ENCODE measurements at regions not wholly inside any gene's neighbourhood (a gene's known extent, or its start where the extent isn't known, plus 50 kb on each side); places are given as distances from the start of the nearest gene placed in this dataset.

DNA sequence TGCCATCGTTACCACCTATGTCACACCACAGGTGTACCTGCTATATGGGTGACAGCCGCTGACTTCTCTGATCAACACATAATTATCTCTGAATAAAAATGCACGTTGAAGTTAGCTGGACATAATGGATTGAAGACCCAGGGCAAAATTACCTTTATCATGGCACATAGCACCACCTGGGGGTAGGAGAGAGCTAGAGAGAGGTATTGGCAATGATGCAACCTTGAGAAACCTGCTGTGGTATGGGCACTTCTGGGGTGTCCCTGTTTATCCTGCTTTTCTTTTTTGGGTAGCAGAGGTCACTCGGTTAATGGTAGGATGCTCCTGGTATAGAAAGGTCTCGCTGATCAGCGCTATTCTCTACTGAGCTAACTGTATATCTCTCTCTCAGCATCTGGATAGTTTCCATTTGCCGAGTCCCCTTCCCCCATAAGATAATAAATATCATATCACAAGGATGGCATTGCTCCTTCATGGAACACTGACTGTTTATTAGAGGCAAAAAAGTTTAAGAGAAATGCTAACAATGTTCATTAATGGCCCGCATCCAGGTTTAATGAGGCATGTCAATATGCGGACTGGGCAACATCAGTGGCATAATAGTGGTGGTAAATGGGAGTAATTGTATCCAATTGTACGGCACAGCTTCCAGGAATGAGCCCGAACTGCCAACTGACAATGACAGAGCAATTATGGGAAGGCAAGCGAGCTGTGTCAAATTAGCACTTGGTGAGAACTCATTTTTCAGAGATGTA, 323.1 kb downstream of the TFEC start:
- DNase-seq, result peak; percentile 70

- DNase-seq, result no peak
Measured at GRCh38 chr7:115704884-115705283, 325.7 kb downstream of the TFEC start.

DNA sequence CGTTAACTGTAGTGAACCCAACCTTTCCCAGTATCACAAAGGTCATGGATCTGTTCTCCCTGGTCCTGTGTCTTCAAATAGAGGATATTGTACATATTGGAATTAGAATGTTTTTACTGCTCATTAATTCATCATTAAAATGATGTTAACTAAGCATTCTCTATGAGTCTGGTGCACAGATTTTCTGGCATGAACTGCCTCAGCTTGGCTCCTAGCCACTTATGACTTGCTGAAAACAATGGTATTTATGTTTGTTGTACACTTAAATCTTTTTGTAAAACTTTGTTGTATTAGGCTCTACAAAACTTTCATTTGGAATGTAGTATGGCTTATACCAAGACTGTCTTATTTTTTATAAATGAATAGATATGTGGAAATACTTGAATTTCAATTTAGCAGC, 329.4 kb downstream of the TFEC start:
- no peak for DNase-seq

DNA sequence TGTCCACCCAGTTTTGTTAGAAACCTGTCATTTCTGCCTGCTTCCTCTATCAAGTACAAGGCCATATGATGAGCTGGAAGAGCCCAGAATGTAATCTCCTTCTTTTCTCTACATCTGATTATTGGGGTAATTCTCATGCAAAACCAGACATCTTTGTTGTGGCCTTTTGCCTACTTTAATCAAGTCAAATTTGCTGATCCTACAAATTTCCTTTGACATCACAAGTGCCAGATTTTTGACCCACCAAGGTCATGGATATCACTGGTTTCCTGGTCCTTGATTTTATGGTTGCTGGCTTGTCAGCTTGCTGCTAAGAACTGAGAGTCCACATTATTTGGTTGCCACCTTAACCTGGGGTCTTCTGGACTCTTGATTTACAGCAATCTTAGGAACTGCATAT, 336.1 kb downstream of the TFEC start:
- DNase-seq, result no peak

DNA sequence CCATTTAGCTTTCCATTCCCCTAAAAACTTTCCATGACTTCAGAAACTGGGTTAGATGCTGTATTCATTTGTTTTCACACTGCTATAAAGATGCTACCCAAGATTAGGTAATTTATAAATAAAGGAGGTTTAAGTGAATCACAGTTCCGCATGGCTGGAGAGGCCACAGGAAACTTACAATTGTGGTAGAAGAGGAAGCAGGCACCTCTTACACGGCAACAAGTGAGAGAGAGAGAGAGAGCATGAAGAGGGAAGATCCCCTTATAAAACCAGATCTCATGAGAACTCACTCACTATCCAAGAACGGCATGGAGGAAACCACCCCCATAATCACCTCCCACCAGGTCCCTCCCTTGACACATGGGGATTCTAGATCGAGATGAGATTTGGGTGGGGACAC, 336.8 kb downstream of the TFEC start:
- no peak for DNase-seq

DNA sequence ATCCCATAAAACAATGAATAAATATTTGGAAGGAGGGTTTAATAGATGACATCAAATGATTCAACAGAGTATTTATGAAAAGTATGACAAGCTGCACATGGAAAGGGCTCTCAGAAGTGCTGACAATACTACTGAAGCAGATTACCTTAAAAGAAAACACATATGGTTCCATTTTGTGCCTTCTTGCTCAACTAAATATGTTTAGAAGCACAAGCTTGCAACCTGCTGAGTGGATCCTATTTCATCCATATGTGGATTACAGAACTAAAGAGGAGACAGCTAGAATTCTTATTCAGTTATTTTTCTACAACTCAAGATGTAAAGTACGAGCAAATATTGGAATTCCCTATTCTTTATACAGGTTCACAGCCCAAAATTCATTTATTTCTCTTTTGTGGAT, 340.6 kb downstream of the TFEC start:
- no peak for DNase-seq

- no peak for DNase-seq
Measured at GRCh38 chr7:115683093-115683492, 347.5 kb downstream of the TFEC start.

DNA sequence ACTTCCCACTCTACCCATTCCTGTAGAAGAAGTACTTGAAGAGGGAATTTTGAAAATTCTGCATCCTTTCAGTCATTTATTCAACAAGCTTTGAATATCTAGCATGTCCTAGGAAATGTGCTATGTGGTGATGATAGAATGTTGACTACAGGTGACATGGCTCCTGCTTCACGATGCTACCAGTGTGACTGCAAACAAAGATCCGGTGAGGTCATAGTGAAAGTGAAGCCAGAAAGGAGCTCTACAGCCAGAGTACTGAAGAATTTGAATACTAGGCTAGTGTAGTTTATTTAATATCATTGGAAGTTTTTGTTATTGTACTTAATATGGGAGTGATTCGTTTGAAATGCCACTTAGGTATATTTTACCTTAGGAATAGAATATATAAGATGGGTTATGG, 348.1 kb downstream of the TFEC start:
- no peak for DNase-seq

DNA sequence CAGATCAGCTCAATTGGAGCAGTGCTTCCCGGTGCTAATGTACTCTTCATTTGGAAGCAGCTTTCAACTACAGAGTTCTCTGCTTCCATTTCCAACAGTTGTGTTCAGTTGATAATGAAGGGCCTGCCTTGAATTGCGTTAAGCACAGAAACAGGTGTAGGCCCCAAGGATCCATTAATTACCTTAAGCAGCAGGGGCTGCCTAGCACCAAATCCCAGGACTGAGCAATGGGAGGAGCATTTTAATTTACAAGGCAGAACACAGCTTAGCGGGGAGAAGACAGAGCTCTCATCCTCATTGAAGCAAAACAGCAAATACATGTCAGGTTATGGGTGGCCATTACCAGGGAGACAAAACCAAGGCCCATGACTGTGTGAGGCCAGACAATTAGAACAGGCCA, 349.6 kb downstream of the TFEC start:
- no peak for DNase-seq

DNA sequence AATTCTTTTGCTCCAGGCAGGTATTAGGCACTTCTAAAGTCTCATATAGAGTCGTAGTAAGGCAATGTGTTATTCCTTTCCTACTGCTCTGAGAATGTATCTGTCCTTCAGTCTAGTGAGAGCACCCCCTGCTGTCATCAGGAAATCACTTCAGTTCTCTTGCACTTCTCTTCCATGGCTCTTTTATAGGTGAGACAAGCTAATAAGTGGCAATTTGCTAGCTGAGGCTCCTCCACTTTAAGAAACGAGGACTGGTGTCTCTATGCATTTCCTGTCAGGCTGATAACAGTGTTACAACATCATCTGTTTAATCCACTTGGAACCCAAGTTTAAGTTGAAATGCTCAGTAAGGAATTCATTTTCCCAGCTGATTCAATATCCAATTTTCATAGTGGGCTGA, 350.6 kb downstream of the TFEC start:
- no peak for DNase-seq

GRCh38 chr7:115679423-115679822, 351.1 kb downstream of the TFEC start:
- no peak for DNase-seq

DNA sequence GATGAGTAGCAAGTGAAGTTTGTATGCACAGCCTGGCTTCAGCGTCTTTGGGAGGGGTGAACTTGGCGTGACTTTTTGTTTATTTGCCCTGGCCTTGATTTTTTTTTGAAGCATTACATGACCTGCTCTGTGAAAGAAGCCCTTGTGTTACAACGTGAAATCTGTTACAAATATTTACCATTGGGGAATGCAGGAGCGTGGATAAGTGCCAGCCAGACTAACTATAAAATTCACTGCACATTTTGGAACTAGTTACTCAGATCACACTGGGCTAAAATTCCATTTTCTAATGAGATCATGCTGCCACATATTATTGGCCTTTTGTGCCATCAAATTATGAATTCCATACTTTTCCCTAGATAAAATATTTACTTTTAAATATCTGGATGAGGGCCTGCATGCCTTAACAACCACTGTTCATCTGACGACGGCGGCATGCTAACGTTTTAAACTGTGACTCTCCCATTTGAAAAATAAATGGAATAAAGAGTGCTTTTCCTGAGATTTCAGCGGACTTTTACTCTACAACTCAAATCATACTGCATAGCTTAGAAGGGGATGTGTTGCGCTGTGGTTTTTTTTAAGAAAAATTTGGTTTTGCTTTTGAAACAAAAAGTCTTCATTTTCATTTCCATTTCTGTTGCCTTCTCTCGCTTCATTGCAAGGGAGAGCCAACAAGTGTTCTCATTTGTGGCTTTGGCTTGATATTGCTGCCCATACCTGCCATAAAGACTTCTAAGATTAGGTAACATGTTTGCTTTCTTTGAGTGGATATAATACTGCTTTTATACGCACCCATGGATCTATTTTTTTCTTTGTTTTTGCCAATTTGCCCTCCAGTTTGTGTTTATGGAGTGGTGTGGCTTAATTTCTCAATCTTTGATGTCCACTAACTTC, 352.2 kb downstream of the TFEC start:
- peak; percentile 6 for DNase-seq

GRCh38 chr7:115676707-115677106, 353.9 kb downstream of the TFEC start:
- DNase-seq, result no peak

GRCh38 chr7:115676080-115676479, 354.5 kb downstream of the TFEC start:
- DNase-seq, result no peak

GRCh38 chr7:115674467-115675024, 356.0 kb downstream of the TFEC start:
- DNase-seq, result no peak

- DNase-seq, result no peak
Measured at GRCh38 chr7:115672024-115672423, 358.5 kb downstream of the TFEC start.

DNA sequence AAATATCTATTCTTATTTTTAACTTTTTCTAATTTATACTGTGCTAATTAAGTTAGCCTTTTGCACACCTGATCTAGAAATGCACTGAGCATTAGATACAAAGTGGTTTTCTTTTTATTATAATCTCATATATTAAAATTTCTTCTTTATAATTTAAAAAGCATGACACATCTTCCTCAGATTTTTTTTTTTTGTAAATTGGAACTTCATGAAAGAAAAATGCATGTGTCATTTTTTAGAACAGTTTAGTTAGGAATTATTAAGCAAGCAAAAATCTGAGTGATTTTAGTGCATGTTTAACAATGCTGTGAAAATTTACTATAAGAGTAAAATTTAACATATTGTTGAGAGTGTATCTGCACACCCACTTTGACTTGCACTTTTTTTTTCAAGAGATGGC, 367.9 kb downstream of the TFEC start:
- no peak for DNase-seq

- DNase-seq, result no peak
Measured at GRCh38 chr7:115662120-115662519, 368.4 kb downstream of the TFEC start.

GRCh38 chr7:115658223-115658622, 372.3 kb downstream of the TFEC start:
- DNase-seq, result no peak

- peak; percentile 0 for DNase-seq
Measured at GRCh38 chr7:115654384-115655214, 376.0 kb downstream of the TFEC start.

DNA sequence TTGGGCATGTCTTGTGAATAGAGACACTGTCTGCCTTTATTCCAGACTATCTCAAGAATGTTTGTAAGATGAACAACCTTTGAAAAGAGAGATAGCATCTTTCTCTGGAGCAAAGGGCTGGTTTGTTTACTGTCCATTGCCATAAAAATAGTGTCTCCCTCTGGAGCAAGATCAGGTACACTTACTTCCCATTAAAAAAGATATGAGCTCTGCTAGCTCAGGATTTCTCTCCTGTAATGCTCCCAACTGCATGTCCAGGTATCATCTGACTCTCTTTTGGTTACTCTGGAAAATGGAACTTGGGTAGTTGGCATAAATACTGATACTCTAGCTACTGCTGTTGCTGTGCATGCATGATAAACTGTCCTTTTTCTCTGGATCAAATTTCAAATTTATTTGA, 381.1 kb downstream of the TFEC start:
- DNase-seq, result no peak

- no peak for DNase-seq
Measured at GRCh38 chr7:115647712-115648111, 382.9 kb downstream of the TFEC start.

DNA sequence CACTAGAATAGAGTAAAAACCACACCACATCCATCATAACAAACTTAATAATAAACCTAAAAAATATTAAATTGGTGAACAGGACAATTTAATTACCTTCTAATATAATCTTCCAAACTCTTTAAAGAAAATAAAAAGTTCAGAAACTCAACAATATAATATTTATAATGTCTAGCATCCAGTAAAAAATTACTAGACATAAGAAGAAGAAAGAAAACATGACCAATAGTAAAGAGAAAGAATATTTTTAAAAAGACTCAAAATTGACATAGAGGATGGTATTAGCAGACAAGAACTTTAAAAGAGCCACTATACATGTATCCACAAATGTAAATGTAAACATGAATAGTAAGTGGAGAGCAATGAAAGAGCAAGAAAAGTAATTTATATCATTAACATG, 388.4 kb downstream of the TFEC start:
- DNase-seq, result no peak

Data from NCI-H774 (cell line).